ENCODE measurements at regions not wholly inside any gene's neighbourhood (a gene's known extent, or its start where the extent isn't known, plus 50 kb on each side); places are given as distances from the start of the nearest gene placed in this dataset.

- no peak overlapping the region for H3K27ac ChIP-seq (ENCODE audit: low read length)
- no peaks in the 10 kb centered on the region for H3K27me3 ChIP-seq (ENCODE audit: insufficient read depth, low read length)
- H3K36me3 ChIP-seq (ENCODE audit: insufficient read depth, low read depth, low read length): no peaks in the 10 kb centered on the region
- no peaks in the 10 kb centered on the region for H3K9me3 ChIP-seq (ENCODE audit: insufficient read depth, low read depth, low read length)
- H3K9ac ChIP-seq (ENCODE audit: low read depth, low read length): no peak overlapping the region
- no peak overlapping the region for H3K4me3 ChIP-seq (ENCODE audit: low read length)
- peaks cover 10% of the 10 kb centered on the region; the same call in 1 of the 2 replicates for H3K4me1 ChIP-seq (ENCODE audit: insufficient read depth, low read length)
Measured at GRCh38 chr3:10555263-10555662, 49.9 kb upstream of the ATP2B2 start.

GRCh38 chr3:10556312-10556711, 50.9 kb upstream of the ATP2B2 start:
- no peak overlapping the region for H3K9ac ChIP-seq (ENCODE audit: low read depth, low read length)
- no peaks in the 10 kb centered on the region for H3K27me3 ChIP-seq (ENCODE audit: insufficient read depth, low read length)

GRCh38 chr3:10557250-10557649, 51.9 kb upstream of the ATP2B2 start:
- Histone ChIP-seq H3K9ac (ENCODE audit: low read depth, low read length) (no peak overlapping the region), H3K9me3 (ENCODE audit: insufficient read depth, low read depth, low read length) (no peaks in the 10 kb centered on the region), H3K4me1 (ENCODE audit: insufficient read depth, low read length) (peaks cover 10% of the 10 kb centered on the region; the same call in 1 of the 2 replicates), H3K27me3 (ENCODE audit: insufficient read depth, low read length) (no peaks in the 10 kb centered on the region), H3K4me3 (ENCODE audit: low read length) (no peak overlapping the region), H3K27ac (ENCODE audit: low read length) (no peak overlapping the region), H3K36me3 (ENCODE audit: insufficient read depth, low read depth, low read length) (no peaks in the 10 kb centered on the region)

More at GRCh38 chr3:10556312-10556711, 50.9 kb upstream of the ATP2B2 start:
- H3K36me3 ChIP-seq (ENCODE audit: insufficient read depth, low read depth, low read length): no peaks in the 10 kb centered on the region
- no peaks in the 10 kb centered on the region for H3K9me3 ChIP-seq (ENCODE audit: insufficient read depth, low read depth, low read length)
- H3K27ac ChIP-seq (ENCODE audit: low read length): no peak overlapping the region
- H3K4me1 ChIP-seq (ENCODE audit: insufficient read depth, low read length): peaks cover 10% of the 10 kb centered on the region; the same call in 1 of the 2 replicates
- no peak overlapping the region for H3K4me3 ChIP-seq (ENCODE audit: low read length)

- Histone ChIP-seq H3K27me3 (ENCODE audit: insufficient read depth, low read length) (no peaks in the 10 kb centered on the region), H3K9me3 (ENCODE audit: insufficient read depth, low read depth, low read length) (no peaks in the 10 kb centered on the region), H3K4me1 (ENCODE audit: insufficient read depth, low read length) (peaks cover 10% of the 10 kb centered on the region; the same call in 1 of the 2 replicates), H3K4me3 (ENCODE audit: low read length) (no peak overlapping the region), H3K9ac (ENCODE audit: low read depth, low read length) (no peak overlapping the region), H3K27ac (ENCODE audit: low read length) (no peak overlapping the region), H3K36me3 (ENCODE audit: insufficient read depth, low read depth, low read length) (no peaks in the 10 kb centered on the region)
Measured at GRCh38 chr3:10557781-10558373, 52.5 kb upstream of the ATP2B2 start.

- no peak overlapping the region for H3K4me3 ChIP-seq (ENCODE audit: low read length)
- H3K27ac ChIP-seq (ENCODE audit: low read length): no peak overlapping the region
- no peaks in the 10 kb centered on the region for H3K9me3 ChIP-seq (ENCODE audit: insufficient read depth, low read depth, low read length)
- no peaks in the 10 kb centered on the region for H3K27me3 ChIP-seq (ENCODE audit: insufficient read depth, low read length)
- H3K36me3 ChIP-seq (ENCODE audit: insufficient read depth, low read depth, low read length): no peaks in the 10 kb centered on the region
- H3K4me1 ChIP-seq (ENCODE audit: insufficient read depth, low read length): peaks cover 5% of the 10 kb centered on the region; the same call in 1 of the 2 replicates
- no peak overlapping the region for H3K9ac ChIP-seq (ENCODE audit: low read depth, low read length)
Measured at GRCh38 chr3:10558736-10559135, 53.4 kb upstream of the ATP2B2 start.

GRCh38 chr3:10560060-10560861, 54.9 kb upstream of the ATP2B2 start:
- H3K4me3 ChIP-seq (ENCODE audit: low read length): no peak overlapping the region
- H3K36me3 ChIP-seq (ENCODE audit: insufficient read depth, low read depth, low read length): no peaks in the 10 kb centered on the region
- H3K27ac ChIP-seq (ENCODE audit: low read length): no peak overlapping the region
- no peaks in the 10 kb centered on the region for H3K9me3 ChIP-seq (ENCODE audit: insufficient read depth, low read depth, low read length)
- H3K4me1 ChIP-seq (ENCODE audit: insufficient read depth, low read length): no peaks in the 10 kb centered on the region
- no peaks in the 10 kb centered on the region for H3K27me3 ChIP-seq (ENCODE audit: insufficient read depth, low read length)
- H3K9ac ChIP-seq (ENCODE audit: low read depth, low read length): no peak overlapping the region

- Histone ChIP-seq H3K27me3 (ENCODE audit: insufficient read depth, low read length) (no peaks in the 10 kb centered on the region; the same call in 1 of the 2 replicates), H3K4me1 (ENCODE audit: insufficient read depth, low read length) (no peaks in the 10 kb centered on the region), H3K9ac (ENCODE audit: low read depth, low read length) (no peak overlapping the region), H3K27ac (ENCODE audit: low read length) (no peak overlapping the region), H3K4me3 (ENCODE audit: low read length) (no peak overlapping the region), H3K9me3 (ENCODE audit: insufficient read depth, low read depth, low read length) (no peaks in the 10 kb centered on the region), H3K36me3 (ENCODE audit: insufficient read depth, low read depth, low read length) (no peaks in the 10 kb centered on the region)
Measured at GRCh38 chr3:10561162-10561945, 56.0 kb upstream of the ATP2B2 start.

GRCh38 chr3:10561946-10562560, 56.7 kb upstream of the ATP2B2 start:
- Histone ChIP-seq H3K9ac (ENCODE audit: low read depth, low read length) (no peak overlapping the region), H3K4me1 (ENCODE audit: insufficient read depth, low read length) (no peaks in the 10 kb centered on the region), H3K9me3 (ENCODE audit: insufficient read depth, low read depth, low read length) (no peaks in the 10 kb centered on the region), H3K27me3 (ENCODE audit: insufficient read depth, low read length) (no peaks in the 10 kb centered on the region; the same call in 1 of the 2 replicates), H3K4me3 (ENCODE audit: low read length) (no peak overlapping the region), H3K36me3 (ENCODE audit: insufficient read depth, low read depth, low read length) (no peaks in the 10 kb centered on the region), H3K27ac (ENCODE audit: low read length) (no peak overlapping the region)

- no peak overlapping the region for H3K4me3 ChIP-seq (ENCODE audit: low read length)
- H3K27me3 ChIP-seq (ENCODE audit: insufficient read depth, low read length): no peaks in the 10 kb centered on the region; the same call in 1 of the 2 replicates
- no peak overlapping the region for H3K9ac ChIP-seq (ENCODE audit: low read depth, low read length)
Measured at GRCh38 chr3:10563396-10563795, 58.0 kb upstream of the ATP2B2 start.

GRCh38 chr3:10565814-10566213, 60.4 kb upstream of the ATP2B2 start:
- no peak overlapping the region for H3K4me3 ChIP-seq (ENCODE audit: low read length)
- H3K9ac ChIP-seq (ENCODE audit: low read depth, low read length): no peak overlapping the region
- H3K9me3 ChIP-seq (ENCODE audit: insufficient read depth, low read depth, low read length): no peaks in the 10 kb centered on the region
- H3K27me3 ChIP-seq (ENCODE audit: insufficient read depth, low read length): no peaks in the 10 kb centered on the region; the same call in 1 of the 2 replicates
- H3K36me3 ChIP-seq (ENCODE audit: insufficient read depth, low read depth, low read length): no peaks in the 10 kb centered on the region
- H3K27ac ChIP-seq (ENCODE audit: low read length): no peak overlapping the region
- H3K4me1 ChIP-seq (ENCODE audit: insufficient read depth, low read length): no peaks in the 10 kb centered on the region

More at GRCh38 chr3:10563396-10563795, 58.0 kb upstream of the ATP2B2 start:
- Histone ChIP-seq H3K4me1 (ENCODE audit: insufficient read depth, low read length) (no peaks in the 10 kb centered on the region), H3K36me3 (ENCODE audit: insufficient read depth, low read depth, low read length) (no peaks in the 10 kb centered on the region), H3K27ac (ENCODE audit: low read length) (no peak overlapping the region), H3K9me3 (ENCODE audit: insufficient read depth, low read depth, low read length) (no peaks in the 10 kb centered on the region)

- Histone ChIP-seq H3K36me3 (ENCODE audit: insufficient read depth, low read depth, low read length) (no peaks in the 10 kb centered on the region), H3K27ac (ENCODE audit: low read length) (no peak overlapping the region), H3K9me3 (ENCODE audit: insufficient read depth, low read depth, low read length) (no peaks in the 10 kb centered on the region), H3K9ac (ENCODE audit: low read depth, low read length) (no peak overlapping the region), H3K4me3 (ENCODE audit: low read length) (no peak overlapping the region), H3K27me3 (ENCODE audit: insufficient read depth, low read length) (no peaks in the 10 kb centered on the region; the same call in 1 of the 2 replicates), H3K4me1 (ENCODE audit: insufficient read depth, low read length) (no peaks in the 10 kb centered on the region)
Measured at GRCh38 chr3:10566451-10566850, 61.1 kb upstream of the ATP2B2 start.
